ENCODE measurements at regions not wholly inside any gene's neighbourhood (a gene's known extent, or its start where the extent isn't known, plus 50 kb on each side); places are given as distances from the start of the nearest gene placed in this dataset.
"Not testable (repeated sequence)": the region's sequence is repeated elsewhere in the genome, so short reads cannot be mapped to it uniquely, and the experiment has no call there.

DNA sequence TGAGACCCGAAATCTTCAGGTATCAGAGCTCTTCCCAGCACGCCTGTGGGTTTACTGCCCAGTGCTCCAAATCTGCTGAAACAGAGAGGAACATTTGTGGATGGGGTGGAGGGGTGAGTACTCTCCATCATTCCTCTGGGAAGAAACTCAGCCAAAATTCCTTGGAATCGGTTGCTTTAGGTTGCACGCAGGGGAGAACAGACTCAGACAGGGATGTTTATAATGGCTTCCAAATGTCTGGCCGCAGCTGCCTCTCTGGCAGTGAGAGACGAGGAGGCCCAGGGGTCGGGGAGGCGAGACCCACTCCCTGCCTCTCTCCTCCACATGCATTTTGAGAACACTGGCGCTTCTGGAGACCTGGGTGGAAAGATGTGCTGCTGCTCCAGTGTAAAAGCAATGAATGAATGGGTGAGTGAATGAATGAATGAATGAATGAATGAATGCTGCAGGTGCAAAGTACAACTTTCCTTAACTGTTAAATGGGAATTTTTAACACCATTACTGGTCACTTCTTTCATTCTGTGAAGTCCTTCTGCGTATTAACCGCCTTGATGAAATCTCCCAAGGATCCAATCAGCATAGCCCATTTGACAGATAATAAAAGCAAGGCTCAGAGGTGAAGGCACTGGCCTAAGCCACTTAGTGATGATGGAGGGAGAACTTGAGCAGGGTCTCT, 437.4 kb downstream of the MIAT start:
- DNase-seq (ENCODE audit: low read depth): no peak

- no peak for DNase-seq (ENCODE audit: low read depth)
Observed at GRCh38 chr22:27097506-27097905, 440.1 kb downstream of the MIAT start.

- DNase-seq (ENCODE audit: low read depth): no peak
Observed at GRCh38 chr22:27097933-27098332, 440.5 kb downstream of the MIAT start.

DNA sequence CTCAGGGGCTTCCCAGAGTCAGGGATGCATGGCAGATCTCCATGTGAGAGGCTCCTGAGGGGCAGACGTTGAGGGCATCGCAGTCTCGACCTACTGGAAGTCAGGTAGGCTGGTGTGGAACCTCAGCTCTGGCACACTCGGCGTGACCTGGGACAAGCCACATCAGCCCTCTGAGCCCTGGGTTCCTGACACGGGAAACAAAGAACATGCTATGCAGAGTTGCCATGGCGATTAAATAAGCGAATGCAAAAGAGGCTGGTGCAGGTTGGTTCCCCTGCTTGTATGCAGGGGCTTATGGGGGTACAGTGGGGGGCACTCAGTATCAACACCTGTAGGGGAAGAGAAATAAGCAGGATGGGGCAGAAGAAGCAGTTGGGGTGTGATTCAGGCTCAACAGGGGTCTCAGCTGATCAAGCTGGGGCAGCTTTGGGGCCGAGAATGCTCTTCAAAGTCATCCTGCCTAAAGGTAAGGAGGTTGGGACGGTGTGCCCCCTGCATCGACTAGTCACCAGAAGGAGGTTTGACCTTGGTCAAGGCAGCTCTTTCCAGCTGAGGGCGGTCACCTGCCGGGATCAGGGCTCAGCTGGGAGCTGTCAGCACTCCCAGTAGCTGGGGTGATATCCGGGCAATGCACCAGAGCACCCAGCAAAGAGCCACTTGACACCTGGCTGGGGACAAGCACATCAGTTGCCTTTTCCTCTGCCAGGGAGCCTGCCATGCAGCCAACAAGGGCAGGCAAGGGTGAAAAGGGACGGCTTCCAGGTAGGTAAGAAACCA, 442.7 kb downstream of the MIAT start:
- DNase-seq (ENCODE audit: low read depth): no peak

GRCh38 chr22:27100789-27101188, 443.4 kb downstream of the MIAT start:
- no peak for DNase-seq (ENCODE audit: low read depth)

DNA sequence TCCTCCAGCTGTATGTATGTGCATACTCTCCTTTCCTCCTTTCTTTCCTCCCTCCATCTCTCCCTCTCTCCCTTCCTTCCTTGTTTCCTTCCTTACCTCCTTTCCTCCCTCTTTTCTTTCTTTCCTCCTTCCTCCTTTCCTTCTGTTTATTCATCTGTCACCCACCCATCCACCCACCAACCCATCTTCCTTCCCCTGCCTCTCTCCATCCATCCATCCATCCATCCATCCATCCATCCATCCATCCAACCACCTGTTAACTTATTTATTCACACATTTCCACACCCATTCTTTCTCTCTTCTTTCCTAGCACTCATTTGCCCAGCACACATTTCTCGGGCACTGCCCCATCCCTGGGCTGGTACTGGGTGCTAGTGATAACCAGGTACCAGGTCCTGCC, 443.9 kb downstream of the MIAT start:
- DNase-seq (ENCODE audit: low read depth): no peak

GRCh38 chr22:27104449-27104848, 447.1 kb downstream of the MIAT start:
- no peak for DNase-seq (ENCODE audit: low read depth)

GRCh38 chr22:27105142-27106025, 448.0 kb downstream of the MIAT start:
- DNase-seq (ENCODE audit: low read depth): no peak

DNA sequence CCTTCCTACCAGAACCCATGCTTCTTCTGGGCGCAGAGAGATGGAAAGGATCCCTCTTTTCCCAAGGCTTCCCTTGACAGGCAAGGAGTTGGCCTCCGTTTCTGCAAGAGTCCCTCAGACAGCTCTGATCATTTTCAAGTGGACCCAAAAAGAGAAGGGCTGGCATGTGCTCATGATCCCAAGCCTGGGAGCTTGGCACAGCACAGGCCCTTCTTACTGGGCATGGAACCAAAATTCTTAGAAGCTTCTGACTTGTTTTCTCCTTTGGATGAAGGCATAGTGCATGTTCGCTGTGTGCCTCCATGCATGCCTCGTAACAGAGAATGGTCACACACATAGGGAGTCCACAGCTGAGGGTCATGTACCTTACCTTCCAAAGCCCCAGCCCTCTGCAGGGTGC, 449.6 kb downstream of the MIAT start:
- DNase-seq (ENCODE audit: low read depth): no peak

DNA sequence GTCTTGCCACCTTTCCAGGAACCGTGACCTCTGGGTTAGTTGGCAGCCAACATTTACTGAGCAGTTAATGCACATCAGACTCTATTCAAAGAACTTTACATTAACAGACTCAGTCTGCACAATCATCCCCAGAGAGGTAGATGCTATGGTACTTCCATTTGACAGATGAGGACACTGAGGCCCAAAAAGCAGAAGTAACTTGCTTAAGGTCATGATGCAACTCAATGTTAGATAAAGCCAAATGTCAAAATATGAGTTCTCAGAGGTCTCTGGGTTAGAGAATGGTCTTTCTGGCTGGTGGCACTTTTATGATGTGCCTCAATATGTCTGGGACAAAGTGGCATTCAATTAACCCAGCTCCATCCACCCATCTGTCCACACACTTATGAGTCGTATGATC, 450.0 kb downstream of the MIAT start:
- no peak for DNase-seq (ENCODE audit: low read depth)

DNA sequence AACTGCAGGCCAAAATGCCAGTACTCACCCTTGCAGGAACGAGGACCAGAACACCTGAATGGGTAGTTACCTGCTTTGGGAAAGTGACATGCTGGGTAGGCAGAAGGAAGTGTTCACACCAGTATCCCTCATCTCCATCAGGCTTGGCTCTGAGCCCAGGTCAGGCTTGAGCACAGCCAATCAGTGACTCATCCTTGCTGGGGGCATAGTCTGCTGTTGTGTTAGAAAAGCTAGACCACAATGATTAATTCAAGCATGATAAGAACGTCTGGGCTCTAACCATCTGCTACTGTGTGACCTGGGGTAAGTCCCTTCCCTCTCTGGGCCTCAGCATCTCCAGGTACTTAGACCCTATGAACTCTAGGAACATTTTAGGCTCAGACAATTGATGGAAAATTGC, 450.4 kb downstream of the MIAT start:
- DNase-seq (ENCODE audit: low read depth): no peak

DNA sequence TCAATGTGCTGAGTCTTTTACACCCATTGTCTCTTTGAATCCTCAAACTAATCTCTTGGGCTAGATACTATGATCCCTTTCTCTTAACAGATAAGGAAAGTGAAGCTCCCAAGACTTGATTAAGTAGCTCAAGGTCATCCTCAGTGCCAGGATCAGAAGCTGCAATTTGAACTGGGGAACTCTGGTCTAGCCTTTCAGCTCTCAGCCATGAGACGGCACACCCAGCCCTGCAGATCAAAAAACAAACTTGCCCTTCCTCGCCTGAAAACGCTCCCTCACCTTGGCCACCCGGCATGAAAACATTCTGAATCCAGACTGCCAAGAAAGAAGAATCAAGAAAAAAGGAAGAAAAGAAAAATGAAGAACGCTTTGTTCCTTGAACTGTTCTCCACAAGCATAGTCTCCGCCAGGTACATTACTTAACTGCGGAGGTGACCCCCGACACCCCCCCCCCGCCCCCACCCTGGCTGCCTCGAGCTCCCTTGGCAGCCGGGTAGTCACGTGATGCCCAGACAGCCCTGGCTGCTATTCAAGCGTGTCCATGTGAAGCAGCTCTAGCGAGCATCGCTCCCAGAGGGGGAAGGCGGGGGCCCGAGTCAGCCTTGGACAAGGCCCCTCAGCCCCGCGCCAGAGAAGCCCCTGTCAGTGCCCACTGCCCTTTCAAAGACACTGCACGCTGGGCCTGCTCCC, 451.2 kb downstream of the MIAT start:
- DNase-seq (ENCODE audit: low read depth): no peak

- not testable (repeated sequence) for DNase-seq (ENCODE audit: low read depth)
Observed at GRCh38 chr22:27109406-27109805, 452.0 kb downstream of the MIAT start.

- DNase-seq (ENCODE audit: low read depth): no peak
Observed at GRCh38 chr22:27110665-27111451, 453.5 kb downstream of the MIAT start.

GRCh38 chr22:27111796-27112672, 454.6 kb downstream of the MIAT start:
- DNase-seq (ENCODE audit: low read depth): no peak

DNA sequence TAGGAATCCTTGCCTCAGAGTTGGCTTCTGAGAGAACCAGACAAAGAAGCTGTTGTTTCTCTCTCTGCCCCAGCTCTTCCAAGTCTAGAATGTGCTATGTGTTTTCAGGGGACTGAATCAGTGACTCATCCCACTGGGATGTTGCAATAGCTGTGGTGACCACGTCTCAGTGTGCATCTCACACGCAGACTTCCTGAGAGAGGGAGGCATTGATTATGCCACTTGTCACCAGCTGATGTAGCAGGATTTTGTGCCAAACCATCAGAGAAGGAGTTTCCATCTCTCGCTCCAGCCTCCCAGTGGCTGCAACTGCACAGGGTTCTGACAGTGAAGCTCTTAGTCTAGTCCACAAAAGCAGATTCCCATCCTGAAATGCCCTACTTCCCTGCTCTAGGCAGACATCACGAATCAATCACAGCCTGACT, 455.8 kb downstream of the MIAT start:
- no peak for DNase-seq (ENCODE audit: low read depth)

GRCh38 chr22:27113641-27114040, 456.3 kb downstream of the MIAT start:
- DNase-seq (ENCODE audit: low read depth): no peak

DNA sequence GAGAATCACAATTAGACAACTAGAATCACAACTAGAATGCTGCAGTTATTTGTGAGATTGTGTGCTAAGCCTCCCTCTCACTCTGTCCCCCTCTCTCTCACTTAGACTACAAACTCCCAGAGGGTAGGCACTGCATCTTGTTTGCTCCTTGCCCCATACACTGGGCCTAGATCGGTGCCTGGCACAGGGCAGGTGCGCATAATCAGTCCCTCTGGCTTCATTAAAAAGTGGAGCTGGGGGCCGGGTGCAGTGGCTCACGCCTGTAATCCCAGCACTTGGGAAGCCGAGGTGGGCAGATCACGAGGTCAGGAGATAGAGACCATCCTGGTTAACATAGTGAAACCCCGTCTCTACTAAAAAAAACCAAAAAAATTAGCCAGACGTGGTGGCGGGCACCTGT, 456.8 kb downstream of the MIAT start:
- DNase-seq (ENCODE audit: low read depth): no peak

- DNase-seq (ENCODE audit: low read depth): no peak
Observed at GRCh38 chr22:27115410-27115809, 458.0 kb downstream of the MIAT start.

DNA sequence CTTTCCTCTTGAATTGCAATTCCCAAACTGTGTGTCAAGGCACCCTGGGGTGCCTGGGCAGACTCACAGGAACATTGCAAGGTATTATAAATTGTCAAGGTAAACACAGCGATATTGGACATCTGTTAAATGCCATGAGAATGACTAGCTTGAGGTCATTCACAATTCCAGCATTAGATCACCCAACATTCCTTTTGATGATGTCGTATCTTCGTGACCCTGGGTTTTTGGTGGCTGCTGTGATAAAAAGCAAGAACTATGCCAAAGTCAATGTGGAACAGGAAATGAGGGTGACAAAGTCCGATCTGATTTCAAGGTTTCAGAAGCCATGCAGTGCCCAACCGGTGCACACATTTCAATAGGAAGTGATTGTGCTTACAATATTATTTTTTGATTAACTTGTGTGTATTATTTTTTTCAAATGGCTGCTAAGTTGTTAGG, 458.4 kb downstream of the MIAT start:
- DNase-seq (ENCODE audit: low read depth): no peak

Data from stimulated activated CD8-positive, alpha-beta memory T cell treated with anti-CD3 and anti-CD28 coated beads, Interleukin-12 subunit alpha, Interleukin-12 subunit beta, amount 100 ng/mL, for 1 hour (primary cell).